Hematopoietic multipotent progenitor cell treated with erythropoietin and hydrocortisone succinate and interleukin-3 and kit ligand, for 15 days (in vitro differentiated cells): ENCODE measurements at regions not wholly inside any gene's neighbourhood (a gene's known extent, or its start where the extent isn't known, plus 50 kb on each side); places are given as distances from the start of the nearest gene placed in this dataset.
"Not testable (repeated sequence)": the region's sequence is repeated elsewhere in the genome, so short reads cannot be mapped to it uniquely, and the experiment has no call there.

Source experiments
- DNase-seq: peaks from one replicate; pipeline ENCODE4 v3.0.0-alpha.2; 2015; ENCODE audit warnings: low spot score

DNA sequence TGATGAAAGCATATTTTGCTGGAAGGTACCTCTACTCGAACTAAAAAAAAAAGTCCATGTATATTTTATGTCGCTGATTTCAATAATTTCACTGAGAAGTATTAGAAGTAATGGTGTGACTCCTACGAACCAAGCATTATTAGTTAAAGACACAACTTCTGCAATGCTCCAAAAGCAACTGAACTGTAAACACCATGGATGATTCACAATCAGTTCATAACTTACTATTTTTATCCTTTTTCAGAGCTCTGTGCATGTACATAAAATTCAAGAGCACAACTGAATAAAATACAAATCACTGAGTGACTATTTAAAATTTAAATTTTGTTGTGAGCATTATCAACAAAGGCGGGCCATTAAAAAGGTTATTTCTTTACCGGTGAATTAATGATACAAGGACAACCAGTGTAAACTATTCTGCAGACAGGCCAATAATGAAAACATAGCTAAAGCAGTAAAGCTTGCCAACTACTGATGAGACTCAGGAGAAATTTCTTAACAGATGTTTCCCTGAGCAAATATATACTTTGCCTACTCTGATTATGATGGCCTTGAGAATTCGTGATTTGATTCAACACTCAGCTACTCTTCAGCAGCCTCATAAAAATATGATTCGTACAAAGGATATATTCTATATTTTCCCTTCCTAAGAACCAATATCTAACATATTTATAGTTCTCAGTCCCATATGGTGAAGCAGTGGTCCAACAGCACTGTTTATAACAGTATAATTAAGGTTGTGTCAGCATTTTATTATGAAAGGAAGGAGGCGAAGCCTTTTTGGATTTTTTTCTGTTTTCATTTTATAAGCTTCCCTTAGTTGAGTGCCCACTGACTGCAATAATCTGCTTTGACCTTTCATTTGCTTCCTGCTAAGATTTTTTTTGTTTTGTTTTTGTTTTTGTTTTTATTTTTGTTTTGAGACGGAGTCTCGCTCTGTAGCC, 62.8 kb upstream of the NEIL3 start:
- DNase-seq, result no peak

DNA sequence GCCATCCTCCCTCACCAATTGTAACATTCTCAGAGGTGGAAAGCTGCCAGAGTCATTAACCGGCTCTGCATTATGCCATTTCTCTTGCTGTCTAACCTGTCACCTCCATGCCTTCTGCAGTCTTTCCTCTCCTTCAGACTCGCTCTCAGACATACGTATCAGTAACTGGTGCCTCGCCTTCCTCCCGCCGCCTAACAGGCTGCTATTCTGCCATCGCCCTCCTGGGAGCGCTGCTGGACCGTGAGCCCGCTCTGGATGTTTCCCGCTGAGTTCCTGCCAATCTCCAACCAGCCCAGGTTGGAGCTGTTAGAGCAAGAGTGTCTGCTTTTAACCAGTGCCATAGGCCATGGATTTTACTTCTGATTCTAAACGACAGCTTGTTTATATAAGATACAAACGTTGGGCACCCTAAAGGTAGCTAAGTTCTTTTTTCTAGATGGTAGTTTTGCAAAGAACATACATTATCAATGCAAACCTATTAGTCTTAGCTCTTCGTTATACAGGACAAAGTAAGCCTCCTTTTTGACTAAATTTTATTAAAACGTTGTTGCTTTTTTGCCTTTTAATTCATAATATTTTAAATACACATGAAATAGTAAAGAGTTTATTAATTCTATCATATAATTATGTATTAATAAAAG, 59.5 kb upstream of the NEIL3 start:
- DNase-seq, result peak; percentile 21

DNA sequence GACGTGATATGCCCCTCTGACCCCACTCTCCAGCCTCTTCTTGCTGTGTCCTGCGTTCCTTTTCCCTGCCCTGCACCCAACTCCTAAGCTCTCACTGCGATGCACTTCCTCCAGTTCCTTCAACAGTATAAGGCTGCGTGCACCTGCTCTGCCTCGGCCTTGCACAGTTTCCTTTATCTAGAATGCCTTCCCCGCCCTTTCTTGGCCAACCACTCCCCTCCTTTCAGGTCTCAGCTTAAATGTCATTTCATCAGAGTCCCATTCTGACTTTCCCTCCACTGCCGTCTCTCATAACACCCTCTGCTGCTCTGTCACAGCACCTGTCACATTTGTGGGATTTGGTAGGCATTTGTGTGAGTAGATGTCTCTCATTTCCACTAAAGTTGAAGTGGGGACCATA, 58.4 kb upstream of the NEIL3 start:
- DNase-seq, result no peak

DNA sequence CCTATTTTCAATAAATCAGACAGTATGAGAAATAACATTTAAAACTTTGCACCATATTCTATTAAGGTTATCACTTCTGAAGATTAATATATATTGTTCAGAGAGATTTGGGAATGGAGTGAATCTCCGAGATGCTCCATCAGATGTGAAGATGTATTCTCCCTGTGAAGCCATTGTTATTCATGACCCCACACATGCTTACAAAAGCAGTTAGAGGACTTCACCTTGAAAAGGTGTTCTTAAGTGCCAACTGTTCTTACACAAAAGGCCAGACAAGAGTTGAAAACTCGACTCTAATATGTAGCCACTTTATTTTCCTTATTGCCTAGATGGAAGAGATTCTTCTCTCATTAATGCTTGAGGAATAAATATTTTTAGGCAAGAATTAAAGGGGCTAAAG, 54.3 kb upstream of the NEIL3 start:
- DNase-seq, result no peak

DNA sequence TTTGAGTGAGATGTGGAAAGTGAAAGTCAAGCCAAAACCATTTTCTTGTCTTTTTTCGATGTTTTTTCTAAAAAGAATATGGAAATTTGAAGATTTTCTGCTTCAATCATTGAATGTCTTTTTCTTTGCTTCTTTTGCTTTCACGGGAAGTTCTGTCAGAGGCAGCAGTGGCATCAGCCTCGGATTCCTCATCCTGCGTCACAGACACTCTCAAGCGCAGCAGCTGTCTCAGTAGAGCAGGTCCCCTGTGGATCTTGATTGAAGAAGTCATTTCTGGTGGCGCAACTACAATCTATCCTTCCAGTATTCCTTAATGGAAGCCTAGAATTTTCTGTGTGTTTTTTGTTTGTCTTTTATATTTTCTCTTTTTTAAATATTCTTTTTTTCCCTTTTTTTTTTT, 52.7 kb upstream of the NEIL3 start:
- DNase-seq, result no peak

DNA sequence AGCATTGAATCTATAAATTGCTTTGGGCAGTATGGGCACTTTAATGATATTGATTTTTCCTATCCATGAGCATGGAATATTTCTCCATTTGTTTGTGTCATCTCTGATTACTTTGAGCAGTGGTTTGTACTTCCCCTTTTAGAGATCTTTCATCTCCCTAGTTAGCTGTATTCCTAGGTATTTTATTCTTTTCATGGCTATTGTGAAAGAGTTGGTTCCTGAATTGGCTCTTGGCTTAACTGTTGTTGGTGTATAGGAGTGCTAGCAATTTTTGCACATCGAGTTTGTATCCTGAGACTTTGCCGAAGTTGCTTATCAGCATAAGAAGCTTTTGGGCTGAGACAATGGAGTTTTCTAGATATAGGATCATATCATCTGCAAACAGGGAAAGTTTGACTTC, 50.2 kb upstream of the NEIL3 start:
- DNase-seq, result not testable (repeated sequence)
